AG04449 (cell line): ENCODE measurements at regions not wholly inside any gene's neighbourhood (a gene's known extent, or its start where the extent isn't known, plus 50 kb on each side); places are given as distances from the start of the nearest gene placed in this dataset.
A peak's percentile ranks its signal among the peaks of the same experiment; 100 is the strongest.

ENCODE experiments used
- CTCF ChIA-PET: fragments of 350-600 bp; formaldehyde crosslinking; extraction: SDS; loops from one replicate; lab custom pipeline; 2021; ENCODE audit warnings: antibody characterized with exemption; lab: Yijun Ruan, JAX
- POLR2A ChIA-PET: fragments of 400-600, 350-600 bp; formaldehyde crosslinking; extraction: SDS; loops from one replicate; lab custom pipeline; 2020; ENCODE audit warnings: antibody characterized with exemption, inconsistent platforms; lab: Yijun Ruan, JAX
- DNase-seq: peaks from one replicate; pipeline ENCODE4 v3.0.0-alpha.2; 2010; ENCODE audit warnings: low read depth, low spot score
- H3K4me3 ChIP-seq: 2 replicates; pipeline ENCODE4 v1.5.1; 2011; ENCODE audit warnings: low read depth, mild to moderate bottlenecking, control low read depth, low read length
- CTCF ChIP-seq: IDR thresholded peaks from one replicate; pipeline ENCODE4 v1.5.1; 2011; ENCODE audit warnings: mild to moderate bottlenecking, moderate library complexity, low read length, control low read depth, inconsistent platforms; ENCODE audit not compliant: insufficient read depth; ENCODE audit errors: missing control alignments

DNA sequence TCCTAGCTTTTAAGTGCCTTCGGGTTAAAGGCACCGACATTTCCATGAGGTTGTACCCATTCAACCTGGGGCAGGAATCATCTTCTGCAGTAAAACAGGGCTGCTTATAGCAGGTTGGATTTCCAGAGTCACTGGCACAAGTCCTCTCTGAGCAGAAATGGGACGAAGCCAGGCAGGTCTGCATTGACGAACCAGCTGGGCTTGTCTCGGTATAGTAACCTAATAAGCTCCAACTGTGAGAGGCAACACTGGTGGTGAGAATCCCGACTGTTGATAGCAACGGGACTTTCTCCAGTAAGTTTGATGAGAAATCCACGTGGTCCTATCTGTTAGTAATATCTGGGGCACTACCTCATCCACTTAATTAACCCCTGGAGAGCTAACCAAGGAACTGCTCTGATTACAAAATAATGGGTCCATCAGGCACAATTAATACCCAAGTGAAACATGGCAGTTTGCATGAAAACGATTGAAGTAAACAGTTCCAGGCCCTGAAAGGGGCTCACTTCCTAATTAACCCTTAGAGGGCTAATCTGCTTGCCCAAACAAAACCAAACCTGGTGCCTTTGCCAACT, 491.0 kb upstream of the C9orf72 start:
- TF ChIP-seq CTCF = no peak
- CTCF ChIA-PET = no interaction called here
- no peak for DNase-seq
- H3K4me3 ChIP-seq = no peak overlapping the region
- POLR2A ChIA-PET = no interaction called here

DNA sequence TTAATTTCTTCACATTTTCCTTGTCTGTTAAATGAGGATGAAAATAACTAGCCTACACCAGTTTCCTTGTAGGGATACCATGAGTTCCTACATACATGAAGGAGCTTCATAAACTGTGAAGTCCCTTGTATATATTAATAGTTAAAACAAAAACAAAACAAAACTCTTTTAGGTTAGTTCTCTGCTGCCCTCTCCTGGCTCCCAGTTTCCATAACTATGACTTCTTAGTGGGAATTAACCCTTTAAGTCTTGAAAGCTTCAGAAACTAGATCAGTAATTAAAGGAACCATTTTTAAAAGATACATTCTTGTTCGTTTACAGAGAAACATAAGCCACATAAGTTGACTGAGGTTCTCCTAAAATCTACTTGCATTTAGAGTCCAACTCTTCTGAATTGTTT, 500.0 kb upstream of the C9orf72 start:
- ChIA-PET CTCF (interaction anchor here (1.0 to 3.7 kb wide), 3 partner anchors 344 to 741 kb away, joined by 4 to 13 read pairs (median 5); no protein-coding TSS in a partner anchor), POLR2A (no interaction called here)
- no peak for DNase-seq
- peak; percentile 36 for TF ChIP-seq CTCF
- no peak overlapping the region for H3K4me3 ChIP-seq

DNA sequence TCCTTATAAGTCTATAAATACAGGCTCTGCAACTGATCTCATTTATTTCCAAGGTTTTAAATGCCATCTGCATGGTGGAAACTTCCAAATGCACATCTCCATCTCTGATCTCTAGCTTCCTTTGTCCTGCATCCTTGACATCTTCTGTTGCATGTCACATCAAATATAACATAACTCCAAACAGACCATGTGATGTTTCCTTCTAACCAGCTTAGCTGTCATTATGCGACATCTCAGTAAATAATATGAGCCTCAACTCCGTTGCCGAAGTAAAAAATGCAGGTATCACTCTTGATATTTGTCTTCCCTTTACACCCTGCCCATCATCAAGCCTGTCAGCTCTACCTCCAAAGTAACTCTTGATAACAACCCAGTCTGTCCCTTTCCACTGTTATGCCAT, 506.4 kb upstream of the C9orf72 start:
- ChIA-PET POLR2A (no interaction called here), CTCF (no interaction called here)
- DNase-seq = no peak
- TF ChIP-seq CTCF = no peak
- H3K4me3 ChIP-seq = no peak overlapping the region

GRCh38 chr9:28082671-28083070, 509.4 kb upstream of the C9orf72 start:
- ChIA-PET POLR2A (no interaction called here), CTCF (no interaction called here)
- no peak for DNase-seq
- no peak overlapping the region for H3K4me3 ChIP-seq
- no peak for TF ChIP-seq CTCF

- no peak for DNase-seq
- POLR2A ChIA-PET = no interaction called here
- H3K4me3 ChIP-seq = no peak overlapping the region
- TF ChIP-seq CTCF = no peak
- CTCF ChIA-PET = no interaction called here
Measured at GRCh38 chr9:28086881-28087280, 513.6 kb upstream of the C9orf72 start.

- CTCF ChIA-PET = no interaction called here
- no peak for TF ChIP-seq CTCF
- POLR2A ChIA-PET = no interaction called here
- no peak for DNase-seq
- H3K4me3 ChIP-seq = no peak overlapping the region
Measured at GRCh38 chr9:28092981-28093936, 520.0 kb upstream of the C9orf72 start.
